GM10248 (cell line): ENCODE measurements at regions not wholly inside any gene's neighbourhood (a gene's known extent, or its start where the extent isn't known, plus 50 kb on each side); places are given as distances from the start of the nearest gene placed in this dataset.

Source experiments
- CTCF ChIA-PET: fragments of 300-600 bp; sonication (Branson Sonifier 250); formaldehyde crosslinking; extraction: SDS; loops from one replicate; lab custom pipeline; 2021; ENCODE audit warnings: antibody characterized with exemption; lab: Yijun Ruan, JAX
- POLR2A ChIA-PET: fragments of 350-650 bp; sonication (Branson Sonifier 250); formaldehyde crosslinking; extraction: SDS; loops from one replicate; lab custom pipeline; 2020; ENCODE audit warnings: antibody characterized with exemption; lab: Yijun Ruan, JAX
- DNase-seq: peaks from one replicate; pipeline ENCODE4 v3.0.0; 2012; ENCODE audit errors: extremely low spot score
- CTCF ChIP-seq: IDR thresholded peaks from 2 replicates; pipeline ENCODE4 v1.5.1; 2012; ENCODE audit warnings: mild to moderate bottlenecking, low read depth; ENCODE audit errors: extremely low read depth, missing control alignments, control extremely low read depth

GRCh38 chr4:155616117-155616516, 50.5 kb upstream of the GUCY1A1 start:
- no peak for DNase-seq
- TF ChIP-seq CTCF, result no peak
- POLR2A ChIA-PET, result no interaction called here
- CTCF ChIA-PET, result interaction anchor here (1.2 to 1.9 kb wide), 4 partner anchors 9 to 171 kb away, joined by 3 to 5 read pairs (median 4); no protein-coding TSS in a partner anchor

DNA sequence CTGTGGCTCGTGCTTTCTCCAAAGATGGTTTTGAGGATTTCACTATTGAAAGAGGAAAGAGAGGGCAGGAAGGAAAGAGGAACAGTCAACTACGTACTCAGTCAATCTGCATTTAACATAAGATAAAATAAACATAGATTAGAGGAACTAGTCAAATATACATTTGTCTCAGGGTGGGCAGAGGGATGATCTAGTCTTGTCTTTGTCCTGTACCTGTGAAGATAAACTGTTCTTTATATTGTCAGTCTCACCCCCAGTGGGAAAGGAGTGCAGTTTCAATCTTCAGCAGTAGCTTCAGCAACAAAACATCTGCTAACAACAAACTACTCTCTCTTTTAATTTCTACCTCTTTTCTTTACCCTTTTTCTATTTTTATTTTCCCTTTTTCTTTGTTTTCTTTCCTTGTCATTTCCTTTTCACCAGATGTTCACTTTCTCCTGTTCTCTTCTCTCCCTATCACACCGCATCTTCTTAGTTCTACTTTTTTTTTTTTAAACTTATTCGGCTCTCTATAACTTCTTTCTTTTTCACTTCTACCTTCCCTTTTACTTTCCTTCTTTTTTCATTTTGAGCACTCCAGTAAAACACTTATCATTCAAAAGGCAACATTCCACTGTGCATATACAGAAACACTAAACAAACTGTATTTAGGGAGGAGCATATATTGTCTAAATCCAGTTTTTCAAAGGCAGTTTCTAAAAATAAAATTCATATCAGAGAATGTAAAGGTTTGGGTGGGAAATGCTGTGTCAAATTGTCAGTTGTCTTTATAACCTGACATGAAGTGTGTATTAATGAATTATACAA, 51.4 kb upstream of the GUCY1A1 start:
- TF ChIP-seq CTCF, result no peak
- no peak for DNase-seq
- CTCF ChIA-PET, result interaction anchor here (1.2 to 2.1 kb wide), 6 partner anchors 10 to 172 kb away, joined by 3 to 5 read pairs (median 4); no protein-coding TSS in a partner anchor
- POLR2A ChIA-PET, result no interaction called here

DNA sequence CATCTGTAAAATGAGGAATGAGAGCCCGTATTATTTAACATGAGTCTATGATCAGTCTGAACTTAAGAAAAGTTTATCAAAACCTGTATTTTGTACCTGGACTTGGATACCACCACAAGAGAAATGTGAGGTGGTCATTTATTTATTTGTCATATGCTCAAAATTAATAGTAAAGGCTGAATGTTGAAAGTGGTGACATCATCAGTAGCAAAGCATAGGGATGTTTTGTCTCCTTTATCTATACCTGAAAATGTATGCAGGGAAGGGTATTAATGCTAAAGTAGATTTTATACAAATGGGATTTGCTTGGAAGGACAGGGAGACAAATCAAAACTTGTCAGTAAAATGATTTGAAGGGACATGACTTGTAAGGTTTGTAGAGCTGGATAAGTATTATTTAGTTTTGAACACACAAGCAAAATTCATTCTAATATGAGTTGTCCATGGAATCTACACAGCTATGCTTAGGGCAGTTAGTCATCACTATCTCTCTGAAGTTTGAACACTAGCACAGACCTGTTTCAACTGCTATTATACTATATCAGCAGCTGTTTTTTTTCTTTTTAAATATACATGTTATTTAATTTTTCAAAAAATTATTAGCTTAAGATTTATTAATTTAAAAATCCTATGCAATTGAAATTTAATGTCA, 52.4 kb upstream of the GUCY1A1 start:
- CTCF ChIA-PET, result interaction anchor here (1.2 to 2.1 kb wide), 2 partner anchors 9 to 11 kb away, joined by 4 to 5 read pairs; no protein-coding TSS in a partner anchor
- TF ChIP-seq CTCF, result no peak
- POLR2A ChIA-PET, result no interaction called here
- no peak for DNase-seq

GRCh38 chr4:155612074-155612473, 54.6 kb upstream of the GUCY1A1 start:
- no peak for DNase-seq
- POLR2A ChIA-PET, result no interaction called here
- CTCF ChIA-PET, result no interaction called here
- TF ChIP-seq CTCF, result no peak

GRCh38 chr4:155611501-155611900, 55.1 kb upstream of the GUCY1A1 start:
- ChIA-PET CTCF (no interaction called here), POLR2A (no interaction called here)
- no peak for TF ChIP-seq CTCF
- no peak for DNase-seq

GRCh38 chr4:155610143-155610542, 56.5 kb upstream of the GUCY1A1 start:
- no peak for TF ChIP-seq CTCF
- DNase-seq, result no peak
- ChIA-PET CTCF (interaction anchor here (1.1 to 1.7 kb wide), 4 partner anchors 15 to 41 kb away, joined by 3 to 4 read pairs (median 4); no protein-coding TSS in a partner anchor), POLR2A (no interaction called here)
